GM19463 (cell line): ENCODE measurements at regions not wholly inside any gene's neighbourhood (a gene's known extent, or its start where the extent isn't known, plus 50 kb on each side); places are given as distances from the start of the nearest gene placed in this dataset.

Experiments
- ATAC-seq: cut with Tn5 transposase; IDR thresholded peaks from one replicate; pipeline ENCODE4 v1.9.1; 2021; ENCODE audit warnings: mild to moderate bottlenecking, moderate library complexity; ENCODE audit not compliant: unreplicated experiment

DNA sequence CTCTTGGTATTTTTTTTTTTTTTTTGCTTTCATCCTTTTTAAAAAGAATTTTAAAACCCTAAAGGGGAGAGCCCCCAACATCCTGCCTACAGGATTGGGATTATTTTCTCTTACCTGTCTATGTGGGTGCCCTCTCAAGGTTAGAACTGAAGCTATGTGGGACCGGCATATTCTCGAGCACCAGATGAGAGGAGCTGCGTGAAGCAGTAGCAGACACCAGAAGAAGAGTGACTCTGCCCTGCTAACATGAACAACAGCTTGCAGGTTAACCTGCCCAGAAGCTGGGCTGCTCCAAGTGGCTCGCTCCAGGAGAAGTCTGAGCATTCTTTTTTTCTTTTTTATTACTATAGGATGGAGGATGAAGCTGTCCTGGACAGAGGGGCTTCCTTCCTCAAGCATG lies 102.6 kb upstream of the SLC4A4 start:
- ATAC-seq: no peak

- ATAC-seq: no peak
Observed at GRCh38 chr4:71237641-71238040, 101.2 kb upstream of the SLC4A4 start.

GRCh38 chr4:71239365-71239764 lies 99.5 kb upstream of the SLC4A4 start:
- ATAC-seq: no peak

DNA sequence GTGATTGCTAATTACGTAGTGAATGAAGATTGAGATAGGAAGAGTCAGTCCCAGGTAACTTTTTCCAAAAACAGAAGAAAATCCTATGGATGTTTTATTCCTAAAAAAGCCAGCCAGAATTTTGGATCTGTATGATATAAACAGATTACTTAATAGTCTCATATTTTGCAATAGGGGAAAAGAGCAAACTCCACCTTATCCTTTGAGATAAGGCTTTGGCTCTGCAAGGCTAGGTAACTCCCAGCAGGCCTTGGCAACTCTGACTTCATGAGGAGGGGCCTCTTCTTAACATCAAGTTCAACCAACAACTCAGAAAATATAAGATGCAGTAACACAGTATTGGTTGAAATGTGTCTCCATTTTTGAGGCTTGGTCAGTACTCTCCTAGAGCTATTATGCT lies 98.7 kb upstream of the SLC4A4 start:
- ATAC-seq: no peak

DNA sequence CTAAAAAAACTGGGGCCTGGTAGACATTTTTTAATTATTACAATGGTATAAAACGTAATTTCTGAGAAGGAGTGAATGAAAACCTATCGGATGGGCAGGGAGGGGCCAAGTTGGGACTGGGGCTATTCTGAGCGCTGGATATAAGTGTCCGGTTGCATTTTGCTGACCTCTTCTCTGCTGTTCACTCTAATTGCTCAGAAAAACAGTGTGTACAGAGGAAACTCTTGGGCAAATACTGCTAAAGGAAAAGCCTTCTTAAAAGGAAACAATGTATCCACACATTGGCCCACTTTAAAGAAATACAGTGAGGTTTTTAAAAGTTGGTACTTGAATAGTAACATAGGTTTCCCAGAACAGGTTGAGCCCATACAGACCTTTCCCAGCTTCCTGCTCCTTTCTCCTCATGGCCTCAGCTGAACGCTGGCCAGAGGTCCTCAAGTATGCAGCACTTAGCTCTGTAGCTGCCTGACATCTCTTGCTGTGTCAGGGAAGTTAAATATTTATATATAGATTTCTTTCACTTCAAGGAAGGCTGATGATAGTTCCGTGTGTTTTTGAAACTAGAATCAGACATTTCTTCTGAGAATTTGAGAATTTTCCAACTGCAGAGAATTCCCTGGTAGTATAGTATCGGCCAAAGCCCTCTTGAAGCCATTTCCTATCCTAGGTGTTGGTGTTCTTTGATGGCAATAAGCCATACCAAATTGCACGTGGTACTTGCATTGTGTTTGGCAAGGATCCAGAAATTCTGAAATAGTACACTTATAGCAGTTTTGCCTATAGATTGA lies 97.1 kb upstream of the SLC4A4 start:
- ATAC-seq: no peak

DNA sequence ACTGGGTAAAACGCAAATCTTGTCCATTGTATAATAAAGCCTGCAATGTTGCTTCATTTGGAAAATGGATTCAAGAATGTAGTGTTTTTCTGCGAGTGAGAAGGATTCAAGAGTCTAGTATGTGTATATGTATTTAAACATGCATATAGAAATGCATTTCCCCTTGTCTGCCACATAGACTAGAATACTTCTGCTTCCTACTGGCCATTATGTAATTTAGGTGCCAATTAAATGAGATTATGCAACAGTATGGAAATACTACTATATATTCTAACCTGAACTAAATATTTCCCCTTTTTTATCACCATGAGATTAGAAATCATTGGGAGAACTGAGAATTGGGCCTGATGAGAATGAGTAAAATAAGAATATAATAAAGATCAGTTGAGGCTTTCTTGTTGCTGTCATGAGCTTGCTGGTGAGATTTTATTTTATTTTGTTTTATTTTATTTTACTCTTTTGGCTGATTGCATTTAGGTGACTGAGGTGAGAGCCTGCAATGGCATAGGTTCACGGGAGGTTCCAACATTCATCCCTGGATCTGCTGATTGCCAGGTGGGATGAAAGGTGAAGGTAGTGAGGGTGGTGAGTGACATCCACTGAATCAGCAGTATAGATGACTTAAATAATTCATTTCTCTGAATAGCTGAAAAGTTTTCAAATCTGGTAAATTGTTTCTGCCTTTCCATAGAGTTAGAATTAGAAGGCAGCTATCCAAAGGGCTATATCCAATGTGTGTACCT lies 95.6 kb upstream of the SLC4A4 start:
- no peak for ATAC-seq

GRCh38 chr4:71247706-71248105 lies 91.1 kb upstream of the SLC4A4 start:
- no peak for ATAC-seq

GRCh38 chr4:71251261-71251660 lies 87.6 kb upstream of the SLC4A4 start:
- no peak for ATAC-seq

DNA sequence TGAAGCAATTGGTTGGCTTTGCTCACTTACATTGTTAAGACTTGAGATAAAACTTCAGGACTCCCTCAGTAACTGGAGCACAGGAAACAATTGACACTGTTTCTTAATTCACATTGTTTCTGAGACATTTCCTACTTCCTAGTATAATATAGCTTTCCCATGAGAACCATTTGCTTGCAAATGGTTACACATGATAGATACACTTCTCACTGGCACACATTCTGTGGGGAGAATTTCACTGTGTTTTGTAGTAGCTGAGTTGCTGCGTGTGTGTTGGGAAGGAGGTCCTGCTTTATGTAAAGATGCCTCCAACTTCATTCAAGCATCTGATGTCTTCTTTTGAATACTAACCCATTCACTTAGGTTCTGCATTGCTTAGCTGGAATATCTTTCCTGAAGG lies 85.3 kb upstream of the SLC4A4 start:
- no peak for ATAC-seq

DNA sequence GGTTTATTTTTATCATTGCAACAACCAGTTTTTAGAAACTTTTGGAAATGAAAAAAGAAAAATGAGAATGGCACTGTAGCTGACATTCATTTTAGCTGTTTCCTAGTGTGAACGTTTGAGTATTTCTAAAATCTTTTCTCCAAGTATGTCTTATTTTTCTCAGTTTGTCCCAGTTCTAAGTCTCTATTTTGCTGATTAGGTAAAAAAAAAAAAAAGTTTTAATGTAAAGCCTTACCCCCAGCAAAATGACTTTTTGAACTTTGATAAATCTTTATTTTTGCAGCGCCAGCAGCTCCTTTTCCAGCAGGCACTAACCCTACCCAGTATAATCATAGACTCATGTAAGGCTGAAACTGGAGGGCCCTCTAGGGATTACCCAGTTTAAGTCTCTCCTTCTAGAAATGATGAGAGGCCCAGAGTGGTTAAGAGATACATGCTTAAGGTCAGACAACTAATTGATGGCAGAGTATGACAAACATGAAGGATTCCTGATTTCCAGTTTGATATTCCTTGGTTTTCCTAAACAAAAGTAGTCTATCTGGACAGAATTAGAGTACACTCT lies 84.3 kb upstream of the SLC4A4 start:
- ATAC-seq: peak; percentile 66

DNA sequence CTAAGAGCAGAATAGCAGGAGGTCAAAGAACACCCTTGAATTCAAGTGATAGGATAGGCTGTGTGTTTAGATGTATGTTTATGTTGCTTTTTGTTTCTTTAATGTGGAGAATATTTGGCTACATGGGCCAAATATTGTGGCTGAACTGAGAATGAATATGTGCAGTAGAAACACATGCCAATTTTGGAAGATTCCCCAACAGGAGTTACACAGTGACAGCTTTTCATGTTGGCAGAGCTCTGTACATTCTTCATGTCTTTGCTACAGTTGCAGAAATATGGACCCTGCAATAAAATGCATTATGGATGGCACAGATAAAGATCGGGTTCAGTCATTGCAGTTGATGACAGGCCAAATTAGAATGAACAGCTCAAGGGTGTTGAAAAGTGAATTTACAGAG lies 82.8 kb upstream of the SLC4A4 start:
- no peak for ATAC-seq

DNA sequence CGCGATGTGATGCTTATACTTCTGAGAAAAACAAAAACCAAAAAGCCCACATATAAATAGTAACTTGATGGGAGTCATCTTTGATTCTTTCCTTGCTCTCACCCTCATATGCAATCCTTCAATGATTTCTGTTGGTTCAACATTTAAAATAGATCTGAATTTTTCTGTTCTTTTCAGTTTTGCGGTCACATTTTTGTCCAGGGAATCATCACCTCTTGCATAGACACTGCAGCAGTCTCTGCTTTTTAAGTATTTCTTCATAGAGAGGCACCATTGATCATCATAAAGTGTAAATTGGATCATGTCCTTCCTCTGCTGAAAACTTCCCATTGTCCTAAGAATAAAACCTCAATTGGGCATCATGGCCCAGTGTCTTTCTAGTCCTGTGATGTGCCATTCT lies 81.1 kb upstream of the SLC4A4 start:
- no peak for ATAC-seq

DNA sequence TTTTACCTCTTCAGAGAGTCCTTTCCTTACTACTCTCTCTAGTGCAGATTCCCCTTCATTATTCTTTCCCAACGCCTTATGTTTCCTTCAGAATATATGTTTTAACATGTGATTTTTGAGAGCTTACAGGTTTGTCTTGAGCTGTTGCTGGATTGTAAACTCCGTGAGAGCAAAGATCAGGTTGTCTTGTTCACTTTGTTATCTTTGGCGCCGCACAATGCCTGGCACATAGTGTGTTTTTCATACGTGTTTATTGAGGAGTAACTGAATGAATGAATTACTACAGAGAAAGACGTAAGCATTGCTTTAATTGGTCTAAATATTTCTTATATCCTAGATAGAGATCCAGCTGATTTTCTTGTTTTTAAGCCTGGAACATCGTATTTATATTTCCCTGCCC lies 80.5 kb upstream of the SLC4A4 start:
- no peak for ATAC-seq

DNA sequence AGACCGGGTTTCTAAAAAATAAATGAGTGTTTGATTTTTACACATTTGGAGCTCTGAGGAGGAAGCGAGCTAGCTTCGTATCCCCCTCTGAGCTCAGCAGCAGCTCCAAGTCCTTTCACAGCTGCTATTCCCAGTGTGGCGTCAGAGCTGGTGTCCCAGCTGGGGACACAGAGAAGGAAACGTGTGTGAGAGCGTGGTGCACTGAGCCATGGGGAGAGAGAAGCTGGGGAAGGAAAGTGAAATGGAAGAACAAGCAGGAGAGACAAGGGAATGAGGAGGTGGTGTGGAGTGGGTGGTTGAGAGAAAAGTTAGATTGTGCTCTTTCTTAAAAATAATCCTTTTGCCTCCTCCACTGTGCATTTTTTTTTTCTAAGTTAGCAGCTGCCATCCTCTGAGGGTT lies 79.5 kb upstream of the SLC4A4 start:
- no peak for ATAC-seq

DNA sequence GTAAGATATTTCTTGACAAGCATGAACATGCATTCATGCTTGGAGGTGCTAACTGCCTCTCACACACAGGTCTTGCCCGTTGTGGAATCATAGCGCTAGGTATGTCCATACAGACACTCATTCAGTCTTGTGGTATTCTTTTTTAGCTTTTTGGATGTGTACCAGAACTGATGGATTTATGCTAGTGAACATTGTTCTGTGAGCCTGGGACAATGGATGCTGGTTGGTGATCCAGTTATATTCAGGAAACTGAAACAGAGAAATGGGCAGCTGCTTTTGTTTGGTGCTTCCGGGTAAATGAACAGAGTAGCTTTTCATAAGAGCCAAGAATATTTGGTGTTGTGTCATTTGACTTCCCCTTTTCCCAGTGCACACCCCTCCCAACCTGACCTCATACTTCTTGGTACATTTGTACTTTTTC lies 78.9 kb upstream of the SLC4A4 start:
- no peak for ATAC-seq

DNA sequence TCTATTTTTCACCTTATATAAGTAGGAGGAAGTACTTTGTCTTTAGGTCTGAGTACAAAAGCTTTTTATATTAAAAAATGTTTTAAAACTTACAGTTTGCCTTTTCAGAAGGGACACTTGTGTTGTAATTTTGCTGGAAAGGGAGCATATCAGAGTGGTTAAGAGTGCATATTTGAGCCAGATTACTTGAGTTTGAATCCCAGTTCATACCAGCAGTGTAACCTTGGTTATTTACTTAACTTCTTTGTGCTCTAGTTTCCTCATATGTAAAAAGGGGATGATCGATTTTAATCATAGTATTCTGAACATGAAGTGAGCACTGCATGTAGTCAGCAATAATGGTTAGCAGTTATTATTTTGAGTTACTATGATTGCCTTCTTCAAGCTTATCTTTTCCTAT lies 78.3 kb upstream of the SLC4A4 start:
- no peak for ATAC-seq

DNA sequence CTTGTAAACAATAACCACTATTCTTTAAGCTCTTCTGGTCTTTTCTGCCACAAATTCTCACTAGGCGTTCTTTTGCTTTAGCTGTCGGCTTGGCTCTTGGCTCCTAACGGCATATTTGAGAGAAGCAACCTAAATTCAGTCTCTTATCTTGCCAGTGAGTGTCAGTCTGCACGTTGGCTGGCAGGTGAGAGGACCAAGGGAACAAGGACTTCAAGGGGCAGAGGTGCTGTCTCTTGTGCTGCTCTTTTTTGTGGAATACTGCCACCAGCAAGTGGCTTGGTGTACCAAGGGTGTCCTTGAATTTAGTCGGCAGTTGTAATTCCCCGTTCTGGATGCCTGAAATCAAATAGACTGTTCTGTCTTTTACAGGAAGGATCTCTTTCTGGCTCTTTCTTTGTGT lies 77.8 kb upstream of the SLC4A4 start:
- no peak for ATAC-seq

DNA sequence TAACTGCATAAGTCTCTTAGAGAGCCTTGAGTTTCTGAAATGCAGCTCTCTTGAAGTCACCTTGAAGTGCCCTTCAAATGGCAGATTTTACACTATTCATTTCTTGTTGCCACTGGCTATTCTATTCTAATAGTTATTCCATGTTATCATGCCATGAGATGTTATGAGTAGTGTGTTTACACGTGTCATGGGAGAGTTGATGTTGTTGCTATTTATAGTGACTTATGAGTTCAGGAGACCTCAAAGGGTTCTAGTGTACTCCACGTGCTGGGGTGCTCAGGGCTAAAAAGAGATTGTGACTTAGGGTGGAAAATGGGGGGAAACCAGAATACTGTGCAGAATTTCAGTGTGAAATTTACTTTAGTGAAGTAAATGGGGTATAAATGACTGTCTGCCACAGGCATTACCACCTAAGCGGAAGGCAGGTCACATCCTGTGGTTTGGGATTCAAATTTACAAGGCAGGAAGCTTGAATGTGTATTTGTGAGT lies 77.1 kb upstream of the SLC4A4 start:
- ATAC-seq: peak; percentile 30

DNA sequence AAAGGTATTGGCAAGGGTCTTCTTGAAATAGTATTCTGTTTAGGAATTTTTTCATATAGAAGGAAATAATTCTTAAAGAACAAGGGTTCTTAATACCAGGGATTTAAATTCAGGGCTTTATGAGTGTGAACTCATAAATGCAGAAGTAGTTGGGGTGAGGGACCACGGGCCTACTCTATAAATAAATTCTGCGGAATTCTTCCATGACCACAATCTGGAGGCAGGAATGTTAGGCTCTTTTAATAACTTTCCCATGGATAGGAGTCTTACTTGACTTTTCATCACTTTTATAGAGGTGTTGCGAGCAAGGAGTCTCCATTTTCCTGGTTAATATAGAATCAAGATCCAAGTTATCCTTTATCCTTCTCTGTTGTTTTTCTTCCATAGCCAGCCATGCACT lies 76.7 kb upstream of the SLC4A4 start:
- ATAC-seq: no peak

DNA sequence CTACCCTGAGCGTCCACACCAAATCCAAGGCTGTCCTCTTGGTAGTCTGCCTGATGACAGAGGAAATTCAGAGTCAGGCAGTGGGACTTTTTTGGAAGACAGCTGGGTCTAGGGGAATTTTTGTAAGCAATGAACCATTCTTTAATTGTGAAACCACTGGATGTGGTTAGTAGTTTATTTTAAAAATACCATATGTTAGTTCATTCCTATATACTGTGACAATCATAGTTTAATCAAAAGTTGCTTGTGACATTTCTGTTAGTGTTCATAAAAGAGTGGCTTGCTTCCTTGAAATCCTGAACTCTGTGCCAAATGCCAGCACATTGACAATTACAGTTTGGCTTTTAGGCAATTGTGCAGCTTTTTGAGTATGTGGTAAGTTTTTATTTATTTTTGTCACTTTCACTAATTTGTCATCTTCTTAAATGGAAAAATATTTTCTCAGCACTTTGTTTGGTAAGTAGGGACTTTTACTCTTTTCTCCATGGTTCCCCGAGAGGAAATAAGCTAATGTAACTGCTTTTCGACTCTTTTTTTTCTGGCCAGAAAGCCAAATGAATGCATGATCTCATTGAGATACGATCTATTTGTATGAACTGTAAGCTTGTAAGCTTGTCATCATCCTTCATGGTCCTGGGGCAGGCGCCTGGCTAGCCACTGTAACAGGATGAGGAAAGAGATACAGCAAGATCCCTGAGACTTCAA lies 72.6 kb upstream of the SLC4A4 start:
- ATAC-seq: peak; percentile 27

GRCh38 chr4:71267244-71267643 lies 71.6 kb upstream of the SLC4A4 start:
- no peak for ATAC-seq
